ENCODE measurements at regions not wholly inside any gene's neighbourhood (a gene's known extent, or its start where the extent isn't known, plus 50 kb on each side); places are given as distances from the start of the nearest gene placed in this dataset.

DNA sequence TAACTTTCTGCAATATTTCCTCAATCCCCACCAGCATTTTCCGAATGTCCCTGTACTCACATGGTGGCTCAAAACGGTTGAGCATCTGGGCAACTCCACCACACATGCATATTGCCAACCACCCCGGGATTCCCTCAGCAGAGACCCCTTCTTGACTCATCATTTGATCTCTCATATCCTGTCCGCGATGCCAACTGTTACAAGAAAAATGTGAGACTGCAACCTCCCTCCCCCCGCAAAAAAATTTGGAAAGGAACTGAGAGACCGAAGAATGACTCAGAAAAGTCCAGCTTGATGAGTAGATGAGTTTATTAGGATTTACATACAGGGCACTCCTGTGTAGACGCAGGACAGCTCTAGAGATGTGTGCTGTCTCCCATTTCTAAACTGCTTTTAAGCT, 561.4 kb downstream of the ZIC3 start:
- in situ Hi-C loops (cut with MboI; ENCODE audit: low pct_unique_long_range_greater_than_20kb, low sequenced_read_pairs, unreplicated experiment): no loop called here
- TF ChIP-seq, protein P1, sequence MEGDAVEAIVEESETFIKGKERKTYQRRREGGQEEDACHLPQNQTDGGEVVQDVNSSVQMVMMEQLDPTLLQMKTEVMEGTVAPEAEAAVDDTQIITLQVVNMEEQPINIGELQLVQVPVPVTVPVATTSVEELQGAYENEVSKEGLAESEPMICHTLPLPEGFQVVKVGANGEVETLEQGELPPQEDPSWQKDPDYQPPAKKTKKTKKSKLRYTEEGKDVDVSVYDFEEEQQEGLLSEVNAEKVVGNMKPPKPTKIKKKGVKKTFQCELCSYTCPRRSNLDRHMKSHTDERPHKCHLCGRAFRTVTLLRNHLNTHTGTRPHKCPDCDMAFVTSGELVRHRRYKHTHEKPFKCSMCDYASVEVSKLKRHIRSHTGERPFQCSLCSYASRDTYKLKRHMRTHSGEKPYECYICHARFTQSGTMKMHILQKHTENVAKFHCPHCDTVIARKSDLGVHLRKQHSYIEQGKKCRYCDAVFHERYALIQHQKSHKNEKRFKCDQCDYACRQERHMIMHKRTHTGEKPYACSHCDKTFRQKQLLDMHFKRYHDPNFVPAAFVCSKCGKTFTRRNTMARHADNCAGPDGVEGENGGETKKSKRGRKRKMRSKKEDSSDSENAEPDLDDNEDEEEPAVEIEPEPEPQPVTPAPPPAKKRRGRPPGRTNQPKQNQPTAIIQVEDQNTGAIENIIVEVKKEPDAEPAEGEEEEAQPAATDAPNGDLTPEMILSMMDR (IDR thresholded peaks at IDR 0.05; ENCODE audit: extremely low read depth, insufficient read depth, missing control alignments): no peak
- DNase-seq (ENCODE audit: low spot score): no peak

DNA sequence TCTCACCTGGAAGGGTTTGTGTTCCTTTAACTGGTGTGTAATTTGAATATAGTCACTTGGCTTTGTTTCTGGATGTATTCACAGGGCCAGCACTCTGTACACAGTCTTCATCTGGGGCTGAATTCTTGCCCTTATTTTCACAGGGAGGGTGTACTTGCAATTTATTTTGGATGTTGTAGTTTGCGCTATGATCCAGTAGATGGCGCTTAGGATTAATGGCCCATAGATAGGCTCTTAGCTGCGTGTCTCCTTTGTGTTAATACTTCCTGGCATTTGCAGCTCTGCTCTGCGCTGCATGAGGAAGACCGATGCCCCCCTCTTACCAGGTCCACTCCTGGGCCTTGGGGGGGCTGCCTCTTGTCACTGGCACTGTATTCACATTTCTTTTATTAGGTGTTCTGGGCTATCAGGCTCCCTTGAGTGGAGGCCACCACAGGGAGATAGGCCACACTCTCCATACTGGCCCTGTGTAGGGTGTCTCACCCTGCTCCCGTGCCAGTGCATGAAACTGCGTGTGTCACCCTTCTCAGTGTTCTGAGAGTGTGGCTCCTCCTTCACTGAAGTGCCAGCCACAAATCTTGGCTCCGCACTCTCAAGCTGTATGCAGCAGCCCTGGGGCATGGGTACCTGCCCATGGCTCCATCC, 562.2 kb downstream of the ZIC3 start:
- DNase-seq (ENCODE audit: low spot score): peak; percentile 21
- in situ Hi-C loops (cut with MboI; ENCODE audit: low pct_unique_long_range_greater_than_20kb, low sequenced_read_pairs, unreplicated experiment): no loop called here
- TF ChIP-seq, protein P1 (IDR thresholded peaks at IDR 0.05; ENCODE audit: extremely low read depth, insufficient read depth, missing control alignments): peak; percentile 71

DNA sequence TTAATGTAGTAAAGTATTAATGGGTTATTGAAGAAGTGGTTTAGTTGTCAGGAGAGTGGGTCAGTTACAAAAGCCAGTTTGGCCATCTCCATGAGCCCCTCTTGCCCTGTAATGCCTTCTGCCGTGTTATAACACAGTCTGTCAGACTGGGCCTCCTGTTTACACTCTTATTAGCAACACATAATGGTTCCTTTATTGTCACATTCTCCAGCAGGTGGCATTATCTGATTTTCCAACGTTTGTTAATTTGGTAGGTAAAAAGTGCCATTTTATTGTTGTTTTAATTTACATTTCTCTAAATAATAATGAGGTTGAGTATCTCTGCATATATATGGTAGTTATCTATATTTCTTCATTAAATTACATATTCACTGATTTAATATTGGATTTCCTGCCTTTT, 560.8 kb downstream of the FGF13 start:
- TF ChIP-seq, protein P1 (IDR thresholded peaks at IDR 0.05; ENCODE audit: extremely low read depth, insufficient read depth, missing control alignments): peak; percentile 34
- DNase-seq (ENCODE audit: low spot score): peak; percentile 20
- in situ Hi-C loops (cut with MboI; ENCODE audit: low pct_unique_long_range_greater_than_20kb, low sequenced_read_pairs, unreplicated experiment): no loop called here

DNA sequence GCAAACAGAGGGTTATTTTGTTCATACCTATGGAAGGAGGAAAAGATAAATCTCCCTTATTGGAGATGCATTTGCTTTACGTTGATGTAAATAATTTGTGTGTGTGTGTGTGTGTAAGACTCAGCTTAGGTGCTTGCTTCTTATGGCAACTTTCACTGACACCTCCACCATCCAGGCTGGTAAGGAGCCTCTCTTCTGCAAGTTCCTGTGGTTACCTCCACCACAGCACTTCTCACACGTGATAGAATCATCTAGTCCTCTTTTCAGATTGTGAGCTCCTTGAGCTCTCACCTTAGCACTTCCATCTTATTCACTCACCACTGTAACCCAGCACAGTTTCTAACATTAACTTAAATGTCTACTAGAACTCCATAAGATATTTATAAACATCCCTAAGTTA, 553.7 kb downstream of the FGF13 start:
- no peak for DNase-seq (ENCODE audit: low spot score)
- in situ Hi-C loops (cut with MboI; ENCODE audit: low pct_unique_long_range_greater_than_20kb, low sequenced_read_pairs, unreplicated experiment): no loop called here
- TF ChIP-seq, protein P1 (IDR thresholded peaks at IDR 0.05; ENCODE audit: extremely low read depth, insufficient read depth, missing control alignments): no peak

DNA sequence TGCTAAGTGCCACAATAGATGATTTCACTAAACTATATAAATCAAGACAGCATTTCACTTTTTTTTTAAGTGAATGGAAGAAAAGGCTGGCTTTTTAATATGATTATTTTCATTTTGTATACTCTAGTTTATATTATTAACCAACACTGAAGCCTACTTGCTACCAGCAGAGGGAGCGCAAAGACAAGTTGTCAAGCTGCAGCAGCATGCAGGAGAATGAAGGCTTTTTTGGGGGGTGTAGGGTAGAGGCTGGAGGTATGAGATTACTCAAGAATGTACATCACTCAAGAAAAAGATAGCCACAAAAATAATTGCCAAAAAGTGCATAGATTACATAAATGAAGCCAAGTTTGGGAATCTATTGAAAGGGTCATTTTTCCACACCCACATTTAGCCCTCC, 519.5 kb downstream of the FGF13 start:
- TF ChIP-seq, protein P1 (IDR thresholded peaks at IDR 0.05; ENCODE audit: extremely low read depth, insufficient read depth, missing control alignments): peak; percentile 62
- DNase-seq (ENCODE audit: low spot score): peak; percentile 5
- in situ Hi-C loops (cut with MboI; ENCODE audit: low pct_unique_long_range_greater_than_20kb, low sequenced_read_pairs, unreplicated experiment): loop anchor here (25.0 kb wide), 1 partner anchor 545 kb away; no protein-coding TSS in a partner anchor

DNA sequence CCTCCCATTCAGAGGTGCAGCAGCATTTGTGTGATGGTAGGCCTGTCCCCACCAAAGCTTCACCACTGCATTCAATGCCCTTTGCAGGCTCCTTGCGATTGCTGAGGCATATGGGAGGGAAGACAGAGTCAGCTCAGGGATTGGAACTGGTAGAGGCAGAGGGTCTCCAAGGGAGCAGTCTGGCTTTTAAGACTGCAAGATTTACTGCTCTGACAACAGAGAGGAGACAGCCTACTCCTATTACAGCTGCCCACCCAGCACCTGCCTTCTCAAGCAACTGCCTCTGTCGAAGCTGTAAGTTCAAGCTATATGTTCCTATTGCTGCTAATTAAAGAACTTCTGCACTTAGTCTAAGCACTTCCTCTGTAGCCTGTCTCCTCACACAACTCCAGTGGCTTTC, 481.8 kb downstream of the FGF13 start:
- DNase-seq (ENCODE audit: low spot score): no peak
- TF ChIP-seq, protein P1 (IDR thresholded peaks at IDR 0.05; ENCODE audit: extremely low read depth, insufficient read depth, missing control alignments): no peak
- in situ Hi-C loops (cut with MboI; ENCODE audit: low pct_unique_long_range_greater_than_20kb, low sequenced_read_pairs, unreplicated experiment): no loop called here
